Thyroid gland (tissue), 4 donors: ENCODE measurements at regions not wholly inside any gene's neighbourhood (a gene's known extent, or its start where the extent isn't known, plus 50 kb on each side); places are given as distances from the start of the nearest gene placed in this dataset.

Source experiments
- DNase-seq, 2 donors: peaks; one replicate each; pipeline ENCODE4 v3.0.0-alpha.2; 2019
- H3K27ac ChIP-seq, 3 donors: fragments of 200-600 bp; sonication (generic); 1 replicate in 2 of 3; 2 replicates in 1 of 3; pipeline ENCODE4 v1.5.1; 2016 to 2019; ENCODE audit warnings: mild to moderate bottlenecking in 1 of 3, moderate library complexity in 1 of 3
- H3K27me3 ChIP-seq: fragments of 200-600 bp; sonication (generic); one replicate; pipeline ENCODE4 v1.5.1; 2019
- H3K36me3 ChIP-seq, 2 donors: fragments of 200-600 bp; sonication (generic); one replicate each; pipeline ENCODE4 v1.5.1; 2016 to 2019
- H3K4me1 ChIP-seq, 2 donors: fragments of 200-600 bp; sonication (generic); one replicate each; pipeline ENCODE4 v1.5.1; 2017 to 2019
- H3K4me3 ChIP-seq, 3 donors: fragments of 200-600 bp; sonication (generic); replicated peaks in 1 of 3; 1 replicate in 2 of 3; 2 replicates in 1 of 3; pipeline ENCODE4 v1.5.1; 2016; ENCODE audit warnings: mild to moderate bottlenecking in 1 of 3
- H3K9me3 ChIP-seq: fragments of 200-600 bp; sonication (generic); one replicate; pipeline ENCODE4 v1.5.1; 2017
- POLR2A ChIP-seq, 2 donors: fragments of 450-650 bp; IDR thresholded peaks; one replicate each; pipeline ENCODE4 v1.6.1; 2017; ENCODE audit warnings: antibody characterized with exemption in 2 of 2, mild to moderate bottlenecking in 2 of 2, moderate library complexity in 1 of 2
- WGBS, 2 donors: methylation state at CpG; one replicate each; pipeline ENCODE4 v1.1.5; 2017; 5-methylcytosine and 5-hydroxymethylcytosine counted together
- intact Hi-C: fragments of 100-400 bp; cut with DNase I; formaldehyde crosslinking; loops from one replicate; pipeline ENCODE4 v1.15.1; 2023
- TF ChIP-seq, protein P1 (sequence below), 6 experiments: fragments of 200-600 bp in 3 of 6; fragments of 450-650 bp in 3 of 6; sonication (generic) in 3 of 6; IDR thresholded peaks; one replicate each; pipeline ENCODE4 v1.5.1; 2016 to 2019; ENCODE audit warnings: antibody characterized with exemption in 6 of 6, mild to moderate bottlenecking in 2 of 6, inconsistent platforms in 1 of 6, moderate library complexity in 1 of 6

- no peak overlapping the region for H3K4me3 ChIP-seq
- no peak for DNase-seq
- TF ChIP-seq, protein P1, sequence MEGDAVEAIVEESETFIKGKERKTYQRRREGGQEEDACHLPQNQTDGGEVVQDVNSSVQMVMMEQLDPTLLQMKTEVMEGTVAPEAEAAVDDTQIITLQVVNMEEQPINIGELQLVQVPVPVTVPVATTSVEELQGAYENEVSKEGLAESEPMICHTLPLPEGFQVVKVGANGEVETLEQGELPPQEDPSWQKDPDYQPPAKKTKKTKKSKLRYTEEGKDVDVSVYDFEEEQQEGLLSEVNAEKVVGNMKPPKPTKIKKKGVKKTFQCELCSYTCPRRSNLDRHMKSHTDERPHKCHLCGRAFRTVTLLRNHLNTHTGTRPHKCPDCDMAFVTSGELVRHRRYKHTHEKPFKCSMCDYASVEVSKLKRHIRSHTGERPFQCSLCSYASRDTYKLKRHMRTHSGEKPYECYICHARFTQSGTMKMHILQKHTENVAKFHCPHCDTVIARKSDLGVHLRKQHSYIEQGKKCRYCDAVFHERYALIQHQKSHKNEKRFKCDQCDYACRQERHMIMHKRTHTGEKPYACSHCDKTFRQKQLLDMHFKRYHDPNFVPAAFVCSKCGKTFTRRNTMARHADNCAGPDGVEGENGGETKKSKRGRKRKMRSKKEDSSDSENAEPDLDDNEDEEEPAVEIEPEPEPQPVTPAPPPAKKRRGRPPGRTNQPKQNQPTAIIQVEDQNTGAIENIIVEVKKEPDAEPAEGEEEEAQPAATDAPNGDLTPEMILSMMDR (IDR thresholded peaks at IDR 0.05): no peak
- TF ChIP-seq POLR2A (IDR thresholded peaks at IDR 0.05): no peak
- no peaks in the 10 kb centered on the region for H3K36me3 ChIP-seq
- H3K4me1 ChIP-seq: no peaks in the 10 kb centered on the region
- H3K9me3 ChIP-seq: no peaks in the 10 kb centered on the region
- H3K27me3 ChIP-seq: no peaks in the 10 kb centered on the region
- intact Hi-C loops: no loop called here
- H3K27ac ChIP-seq: no peak overlapping the region
- 55 to 98% methylated on average over 1 of the region's 1 CpG for WGBS, 2 donors
Observed at GRCh38 chr2:150247481-150247880, 240.0 kb downstream of the RND3 start.

GRCh38 chr2:150234787-150235446 is 252.6 kb downstream of the RND3 start:
- H3K9me3 ChIP-seq: no peaks in the 10 kb centered on the region
- intact Hi-C loops: no loop called here
- no peaks in the 10 kb centered on the region for H3K4me1 ChIP-seq
- TF ChIP-seq POLR2A (IDR thresholded peaks at IDR 0.05): no peak
- TF ChIP-seq, protein P1 (IDR thresholded peaks at IDR 0.05): no peak
- no peaks in the 10 kb centered on the region for H3K27me3 ChIP-seq
- WGBS, 2 donors: 69 to 81% methylated on average over 7 of the region's 7 CpGs
- H3K4me3 ChIP-seq: no peak overlapping the region
- no peak overlapping the region for H3K27ac ChIP-seq
- DNase-seq: no peak
- H3K36me3 ChIP-seq: no peaks in the 10 kb centered on the region

DNA sequence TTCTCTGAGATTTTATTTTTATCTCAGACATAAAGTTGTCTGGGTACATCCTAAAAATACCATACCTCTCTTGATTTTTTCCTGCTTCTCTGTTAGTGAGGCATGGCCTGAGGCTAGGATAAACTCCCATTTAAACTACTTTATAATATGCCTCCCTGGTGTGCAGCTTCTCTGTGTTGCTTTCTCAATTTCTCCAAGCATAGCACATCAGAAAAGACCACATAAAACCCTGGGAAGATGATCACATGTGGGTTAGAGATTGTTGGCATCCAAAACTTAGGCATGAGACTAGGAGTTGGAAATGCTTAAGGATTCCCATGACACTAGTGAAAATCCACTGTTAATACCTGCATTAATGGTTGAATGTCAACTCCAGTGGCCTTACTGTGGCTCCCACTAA is 254.6 kb downstream of the RND3 start:
- Histone ChIP-seq H3K4me3 (no peak overlapping the region), H3K36me3 (no peaks in the 10 kb centered on the region), H3K27ac (no peak overlapping the region), H3K4me1 (no peaks in the 10 kb centered on the region), H3K9me3 (no peaks in the 10 kb centered on the region), H3K27me3 (no peaks in the 10 kb centered on the region)
- TF ChIP-seq, protein P1 (IDR thresholded peaks at IDR 0.05): no peak
- TF ChIP-seq POLR2A (IDR thresholded peaks at IDR 0.05): no peak
- intact Hi-C loops: no loop called here
- DNase-seq: no peak

DNA sequence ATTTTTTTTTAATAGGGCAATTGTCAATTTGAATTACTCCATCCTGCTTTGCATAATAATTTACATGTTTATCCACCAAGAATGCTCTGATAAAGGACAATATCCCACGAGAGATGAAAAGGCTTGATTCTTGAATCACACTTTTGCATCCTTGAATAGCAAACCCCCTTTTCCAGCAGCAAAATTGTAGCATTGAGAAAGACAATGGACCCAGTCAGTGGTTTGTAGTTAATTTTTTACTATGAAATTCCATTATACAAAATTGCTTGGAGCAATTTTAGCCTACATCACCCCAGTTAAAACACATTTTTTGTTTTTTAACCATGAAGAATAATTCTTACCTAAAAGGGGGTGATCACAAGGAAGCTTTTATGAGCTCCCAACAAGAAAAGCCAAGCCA is 255.1 kb downstream of the RND3 start:
- Histone ChIP-seq H3K4me3 (no peak overlapping the region), H3K9me3 (no peaks in the 10 kb centered on the region), H3K27me3 (no peaks in the 10 kb centered on the region), H3K4me1 (no peaks in the 10 kb centered on the region), H3K36me3 (no peaks in the 10 kb centered on the region), H3K27ac (no peak overlapping the region)
- TF ChIP-seq, protein P1 (IDR thresholded peaks at IDR 0.05): no peak
- no peak for TF ChIP-seq POLR2A (IDR thresholded peaks at IDR 0.05)
- no peak for DNase-seq
- intact Hi-C loops: no loop called here
- 83 to 96% methylated on average over 1 of the region's 1 CpG for WGBS, 2 donors

GRCh38 chr2:150230616-150231015 is 256.9 kb downstream of the RND3 start:
- H3K27ac ChIP-seq: no peak overlapping the region
- H3K4me3 ChIP-seq: no peak overlapping the region
- no peaks in the 10 kb centered on the region for H3K36me3 ChIP-seq
- no peak for TF ChIP-seq POLR2A (IDR thresholded peaks at IDR 0.05)
- TF ChIP-seq, protein P1 (IDR thresholded peaks at IDR 0.05): no peak
- DNase-seq: no peak
- no peaks in the 10 kb centered on the region for H3K4me1 ChIP-seq
- intact Hi-C loops: no loop called here
- H3K27me3 ChIP-seq: no peaks in the 10 kb centered on the region
- 87 to 92% methylated on average over 1 of the region's 1 CpG for WGBS, 2 donors
- no peaks in the 10 kb centered on the region for H3K9me3 ChIP-seq
